Esophagus squamous epithelium (tissue), 4 donors: ENCODE measurements at regions not wholly inside any gene's neighbourhood (a gene's known extent, or its start where the extent isn't known, plus 50 kb on each side); places are given as distances from the start of the nearest gene placed in this dataset.

Source experiments
- POLR2A ChIP-seq, 4 donors: fragments of 450-650 bp; IDR thresholded peaks; one replicate each; pipeline ENCODE4 v1.6.1; 2017; ENCODE audit warnings: antibody characterized with exemption in 4 of 4, mild to moderate bottlenecking in 4 of 4, moderate library complexity in 3 of 4
- TF ChIP-seq, protein P1 (sequence below), 6 experiments: fragments of 450-650 bp in 4 of 6; fragments of 200-600 bp in 2 of 6; sonication (generic) in 2 of 6; IDR thresholded peaks; one replicate each; pipeline ENCODE4 v1.5.1; 2016 to 2019; ENCODE audit warnings: antibody characterized with exemption in 6 of 6, mild to moderate bottlenecking in 4 of 6, moderate library complexity in 4 of 6

GRCh38 chr1:72634946-72635345 lies 352.6 kb upstream of the NEGR1 start:
- TF ChIP-seq, protein P1, sequence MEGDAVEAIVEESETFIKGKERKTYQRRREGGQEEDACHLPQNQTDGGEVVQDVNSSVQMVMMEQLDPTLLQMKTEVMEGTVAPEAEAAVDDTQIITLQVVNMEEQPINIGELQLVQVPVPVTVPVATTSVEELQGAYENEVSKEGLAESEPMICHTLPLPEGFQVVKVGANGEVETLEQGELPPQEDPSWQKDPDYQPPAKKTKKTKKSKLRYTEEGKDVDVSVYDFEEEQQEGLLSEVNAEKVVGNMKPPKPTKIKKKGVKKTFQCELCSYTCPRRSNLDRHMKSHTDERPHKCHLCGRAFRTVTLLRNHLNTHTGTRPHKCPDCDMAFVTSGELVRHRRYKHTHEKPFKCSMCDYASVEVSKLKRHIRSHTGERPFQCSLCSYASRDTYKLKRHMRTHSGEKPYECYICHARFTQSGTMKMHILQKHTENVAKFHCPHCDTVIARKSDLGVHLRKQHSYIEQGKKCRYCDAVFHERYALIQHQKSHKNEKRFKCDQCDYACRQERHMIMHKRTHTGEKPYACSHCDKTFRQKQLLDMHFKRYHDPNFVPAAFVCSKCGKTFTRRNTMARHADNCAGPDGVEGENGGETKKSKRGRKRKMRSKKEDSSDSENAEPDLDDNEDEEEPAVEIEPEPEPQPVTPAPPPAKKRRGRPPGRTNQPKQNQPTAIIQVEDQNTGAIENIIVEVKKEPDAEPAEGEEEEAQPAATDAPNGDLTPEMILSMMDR (IDR thresholded peaks at IDR 0.05), result no peak
- TF ChIP-seq POLR2A (IDR thresholded peaks at IDR 0.05), result no peak
